CD14-positive monocyte (primary cell): ENCODE measurements at regions not wholly inside any gene's neighbourhood (a gene's known extent, or its start where the extent isn't known, plus 50 kb on each side); places are given as distances from the start of the nearest gene placed in this dataset.

Source experiments
- DNase-seq, 3 donors: peaks; one replicate each; pipeline ENCODE4 v3.0.0-alpha.2; 2011 to 2022
- H2AFZ ChIP-seq: 2 replicates; pipeline ENCODE4 v1.6.0; 2012; ENCODE audit warnings: mild to moderate bottlenecking, low read depth, low read length, inconsistent platforms; ENCODE audit not compliant: insufficient read depth, poor library complexity, severe bottlenecking
- H3K27ac ChIP-seq, 2 donors: 1 replicate in 1 of 2; 2 replicates in 1 of 2; pipeline ENCODE4 v1.5.1; 2012 to 2013; ENCODE audit warnings: low read length in 2 of 2, control low read depth in 1 of 2, inconsistent platforms in 1 of 2, low read depth in 1 of 2, mild to moderate bottlenecking in 1 of 2
- H3K27me3 ChIP-seq, 2 donors: one replicate each; pipeline versions ENCODE4 v1.6.0 to v1.6.1; 2011 to 2013; ENCODE audit warnings: low read length in 2 of 2; ENCODE audit not compliant: control insufficient read depth in 2 of 2, insufficient read depth in 2 of 2
- H3K36me3 ChIP-seq, 2 donors: replicated peaks in 1 of 2; 1 replicate in 1 of 2; 2 replicates in 1 of 2; pipeline versions ENCODE4 v1.5.1 to v1.6.1; 2012 to 2013; ENCODE audit warnings: low read length in 2 of 2, control low read depth in 1 of 2, inconsistent platforms in 1 of 2, mild to moderate bottlenecking in 1 of 2; ENCODE audit not compliant: insufficient read depth in 2 of 2, control insufficient read depth in 1 of 2
- H3K4me1 ChIP-seq, 2 donors: 1 replicate in 1 of 2; 2 replicates in 1 of 2; pipeline versions ENCODE4 v1.5.1 to v1.6.1; 2012 to 2013; ENCODE audit warnings: low read length in 2 of 2, control low read depth in 1 of 2, inconsistent platforms in 1 of 2, mild to moderate bottlenecking in 1 of 2, moderate library complexity in 1 of 2; ENCODE audit not compliant: insufficient read depth in 2 of 2, control insufficient read depth in 1 of 2
- H3K4me2 ChIP-seq: replicated peaks from 2 replicates; pipeline ENCODE3; 2012; ENCODE audit warnings: low read length, moderate library complexity, mild to moderate bottlenecking; ENCODE audit not compliant: poor library complexity, severe bottlenecking; ENCODE audit errors: extremely low read depth
- H3K4me3 ChIP-seq, 3 experiments: fragments of 200-600 bp in 1 of 3; sonication (generic) in 1 of 3; replicated peaks in 1 of 3; 1 replicate in 2 of 3; 2 replicates in 1 of 3; pipeline ENCODE4 v1.5.1; 2011 to 2013; ENCODE audit warnings: low read length in 3 of 3, mild to moderate bottlenecking in 3 of 3, control low read depth in 2 of 3, low read depth in 2 of 3, inconsistent platforms in 1 of 3, moderate library complexity in 1 of 3
- H3K79me2 ChIP-seq: 2 replicates; pipeline ENCODE4 v1.6.0; 2012; ENCODE audit warnings: mild to moderate bottlenecking, control low read depth, inconsistent platforms, low read length, moderate library complexity; ENCODE audit not compliant: insufficient read depth
- H3K9ac ChIP-seq: 2 replicates; pipeline ENCODE4 v1.6.0; 2017; ENCODE audit warnings: low read length, mild to moderate bottlenecking; ENCODE audit not compliant: insufficient read depth, poor library complexity, severe bottlenecking
- H3K9me3 ChIP-seq, 2 donors: replicated peaks in 1 of 2; 1 replicate in 1 of 2; 2 replicates in 1 of 2; pipeline versions ENCODE4 v1.5.1 to v1.6.1; 2012 to 2013; ENCODE audit warnings: low read length in 2 of 2, control low read depth in 1 of 2; ENCODE audit not compliant: control insufficient read depth in 1 of 2, insufficient read depth in 1 of 2
- H4K20me1 ChIP-seq: 2 replicates; pipeline ENCODE4 v1.6.0; 2012; ENCODE audit warnings: mild to moderate bottlenecking, low read length, control low read depth, moderate library complexity; ENCODE audit not compliant: insufficient read depth
- H3K27ac Mint-ChIP-seq, 7 donors: one replicate each; pipeline ENCODE4 v1.8.0; 2020; ENCODE audit warnings: mild to moderate bottlenecking in 7 of 7, mixed read lengths in 7 of 7, moderate library complexity in 6 of 7, inconsistent platforms in 2 of 7
- H3K27me3 Mint-ChIP-seq, 3 donors: one replicate each; pipeline ENCODE4 v1.8.0; 2021 to 2022; ENCODE audit warnings: low read depth in 3 of 3, mild to moderate bottlenecking in 3 of 3, mixed read lengths in 3 of 3, moderate library complexity in 3 of 3, inconsistent platforms in 1 of 3
- H3K36me3 Mint-ChIP-seq, 2 donors: one replicate each; pipeline ENCODE4 v1.8.0; 2020; ENCODE audit warnings: mixed read lengths in 2 of 2, inconsistent platforms in 1 of 2, mild to moderate bottlenecking in 1 of 2
- H3K4me1 Mint-ChIP-seq: one replicate; pipeline ENCODE4 v1.8.0; 2020; ENCODE audit warnings: mild to moderate bottlenecking, mixed read lengths
- H3K4me3 Mint-ChIP-seq, 2 donors: one replicate each; pipeline ENCODE4 v1.8.0; 2020; ENCODE audit warnings: mild to moderate bottlenecking in 2 of 2, mixed read lengths in 2 of 2, moderate library complexity in 1 of 2
- H3K9me3 Mint-ChIP-seq, 7 donors: one replicate each; pipeline ENCODE4 v1.8.0; 2020 to 2022; ENCODE audit warnings: mixed read lengths in 7 of 7, mild to moderate bottlenecking in 6 of 7, moderate library complexity in 6 of 7, inconsistent platforms in 2 of 7
- WGBS: methylation state at CpG from one replicate; pipeline ENCODE4 v1.1.5; 2013; ENCODE audit warnings: missing lambda C conversion rate; ENCODE audit not compliant: insufficient coverage; 5-methylcytosine and 5-hydroxymethylcytosine counted together
- intact Hi-C, 2 donors: fragments of 100-400 bp; cut with micrococcal nuclease; formaldehyde crosslinking; loops; one replicate each; pipeline versions ENCODE4 v1.15.0 to v1.15.1; 2023
- TF ChIP-seq, protein P1 (sequence below): fragments of 200-600 bp; IDR thresholded peaks from one replicate; pipeline ENCODE4 v1.8.0; 2022; ENCODE audit warnings: antibody characterized with exemption, mild to moderate bottlenecking

DNA sequence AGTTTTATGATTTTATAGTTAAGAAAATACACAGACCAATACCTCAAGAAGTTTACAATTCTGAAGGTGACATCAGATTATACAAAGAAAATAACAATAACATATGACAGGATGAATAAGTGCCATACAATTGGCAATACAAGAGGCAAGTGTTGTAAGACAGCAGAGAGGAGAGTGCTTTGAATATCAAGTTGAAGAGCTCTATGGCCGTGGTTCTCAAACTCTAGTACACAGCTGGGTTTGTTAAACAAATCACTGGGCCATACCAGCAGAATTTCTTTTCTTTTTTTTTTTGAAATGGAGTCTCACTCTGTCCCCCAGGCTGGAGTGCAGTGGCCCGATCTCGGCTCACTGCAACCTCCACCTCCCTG lies 167.1 kb upstream of the NECTIN3 start:
- Histone ChIP-seq H3K27me3 (no peaks in the 10 kb centered on the region), H2AFZ (no peak overlapping the region), H4K20me1 (no peaks in the 10 kb centered on the region), H3K4me3 (no peak overlapping the region), H3K27ac (no peak overlapping the region), H3K36me3 (no peaks in the 10 kb centered on the region), H3K79me2 (no peaks in the 10 kb centered on the region), H3K4me1 (no peaks in the 10 kb centered on the region), H3K9ac (no peak overlapping the region), H3K4me2 (no peak overlapping the region), H3K9me3 (no peaks in the 10 kb centered on the region)
- TF ChIP-seq, protein P1, sequence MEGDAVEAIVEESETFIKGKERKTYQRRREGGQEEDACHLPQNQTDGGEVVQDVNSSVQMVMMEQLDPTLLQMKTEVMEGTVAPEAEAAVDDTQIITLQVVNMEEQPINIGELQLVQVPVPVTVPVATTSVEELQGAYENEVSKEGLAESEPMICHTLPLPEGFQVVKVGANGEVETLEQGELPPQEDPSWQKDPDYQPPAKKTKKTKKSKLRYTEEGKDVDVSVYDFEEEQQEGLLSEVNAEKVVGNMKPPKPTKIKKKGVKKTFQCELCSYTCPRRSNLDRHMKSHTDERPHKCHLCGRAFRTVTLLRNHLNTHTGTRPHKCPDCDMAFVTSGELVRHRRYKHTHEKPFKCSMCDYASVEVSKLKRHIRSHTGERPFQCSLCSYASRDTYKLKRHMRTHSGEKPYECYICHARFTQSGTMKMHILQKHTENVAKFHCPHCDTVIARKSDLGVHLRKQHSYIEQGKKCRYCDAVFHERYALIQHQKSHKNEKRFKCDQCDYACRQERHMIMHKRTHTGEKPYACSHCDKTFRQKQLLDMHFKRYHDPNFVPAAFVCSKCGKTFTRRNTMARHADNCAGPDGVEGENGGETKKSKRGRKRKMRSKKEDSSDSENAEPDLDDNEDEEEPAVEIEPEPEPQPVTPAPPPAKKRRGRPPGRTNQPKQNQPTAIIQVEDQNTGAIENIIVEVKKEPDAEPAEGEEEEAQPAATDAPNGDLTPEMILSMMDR, result no peak
- Mint-ChIP-seq H3K27ac (no peak overlapping the region), H3K9me3 (peaks cover 0 to 6% (median 2%) of the 10 kb centered on the region in 7 donors), H3K36me3 (no peaks in the 10 kb centered on the region), H3K4me1 (no peaks in the 10 kb centered on the region), H3K27me3 (peaks cover 0 to 1% (median 0%) of the 10 kb centered on the region in 3 donors), H3K4me3 (no peak overlapping the region)
- intact Hi-C loops, result no loop called here
- WGBS, result 100% methylated on average over 1 of the region's 3 CpGs
- DNase-seq, result no peak

DNA sequence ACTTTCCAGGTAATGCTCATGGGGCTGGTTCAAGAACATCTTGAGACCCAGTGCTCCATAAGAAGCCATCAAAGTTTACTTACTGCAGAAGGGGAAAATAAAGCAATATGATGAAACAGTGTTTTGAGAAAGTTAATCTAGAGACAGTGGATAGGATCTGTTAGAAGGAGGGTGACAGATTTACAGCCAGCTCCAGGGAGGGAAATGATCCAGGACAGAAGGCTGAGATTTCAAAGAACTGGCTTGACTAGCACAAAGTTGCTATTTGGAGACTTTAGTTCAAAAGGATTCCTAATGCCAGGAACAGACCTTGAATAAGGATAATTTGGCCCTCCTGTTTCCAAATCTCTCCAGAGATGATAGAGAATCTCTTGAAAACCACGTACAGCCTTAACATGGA lies 166.5 kb upstream of the NECTIN3 start:
- Histone ChIP-seq H3K4me1 (no peaks in the 10 kb centered on the region), H4K20me1 (no peaks in the 10 kb centered on the region), H3K27me3 (no peaks in the 10 kb centered on the region), H2AFZ (no peak overlapping the region), H3K4me2 (no peak overlapping the region), H3K4me3 (no peak overlapping the region), H3K9me3 (no peaks in the 10 kb centered on the region), H3K79me2 (no peaks in the 10 kb centered on the region), H3K27ac (no peak overlapping the region), H3K36me3 (no peaks in the 10 kb centered on the region), H3K9ac (no peak overlapping the region)
- DNase-seq, result no peak
- Mint-ChIP-seq H3K4me1 (no peaks in the 10 kb centered on the region), H3K4me3 (no peak overlapping the region), H3K9me3 (peaks cover 0 to 6% (median 2%) of the 10 kb centered on the region in 7 donors), H3K36me3 (no peaks in the 10 kb centered on the region), H3K27ac (no peak overlapping the region), H3K27me3 (peaks cover 0 to 1% (median 0%) of the 10 kb centered on the region in 3 donors)
- WGBS, result no CpG with 5 or more reads among the region's 1 CpG
- intact Hi-C loops, result no loop called here
- TF ChIP-seq, protein P1, result no peak
